ENCODE measurements at regions not wholly inside any gene's neighbourhood (a gene's known extent, or its start where the extent isn't known, plus 50 kb on each side); places are given as distances from the start of the nearest gene placed in this dataset.

GRCh38 chr11:70537576-70538571 is 139.5 kb downstream of the CTTN start:
- DNase-seq = no peak

DNA sequence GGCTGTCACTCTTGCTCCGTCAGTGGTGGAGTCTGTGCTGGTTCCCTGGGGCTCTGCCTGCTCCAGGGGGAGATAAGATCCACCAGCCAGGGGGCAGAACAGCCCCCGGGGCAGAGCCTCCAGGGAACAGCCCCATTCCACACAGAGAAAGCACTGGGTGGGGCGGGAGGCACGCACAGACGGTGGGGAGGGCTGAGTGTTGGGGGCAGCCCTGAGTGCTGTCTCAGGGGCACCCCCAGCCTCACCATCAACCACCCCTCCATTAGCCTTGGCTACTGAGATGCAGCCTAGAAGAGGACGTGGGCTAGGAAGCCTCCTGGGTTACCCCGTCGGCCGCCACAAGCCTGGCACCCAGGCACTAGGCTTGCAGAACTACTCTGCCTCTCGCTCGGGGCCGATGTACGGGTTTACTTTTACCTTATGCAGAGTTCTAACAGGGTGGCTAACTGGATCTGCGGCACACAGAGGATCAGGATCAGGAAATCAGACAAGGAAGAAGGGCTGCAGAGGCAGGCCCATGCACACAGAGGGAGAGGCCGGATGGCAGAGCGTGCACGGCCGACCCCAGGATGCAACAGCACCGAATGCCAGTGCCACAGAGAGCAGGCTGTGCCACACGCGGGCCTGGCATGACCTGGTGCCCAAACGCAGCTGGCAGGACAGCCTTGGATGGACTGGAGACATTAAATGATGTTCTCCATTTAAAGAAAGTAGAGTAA is 140.5 kb downstream of the CTTN start:
- DNase-seq = no peak

DNA sequence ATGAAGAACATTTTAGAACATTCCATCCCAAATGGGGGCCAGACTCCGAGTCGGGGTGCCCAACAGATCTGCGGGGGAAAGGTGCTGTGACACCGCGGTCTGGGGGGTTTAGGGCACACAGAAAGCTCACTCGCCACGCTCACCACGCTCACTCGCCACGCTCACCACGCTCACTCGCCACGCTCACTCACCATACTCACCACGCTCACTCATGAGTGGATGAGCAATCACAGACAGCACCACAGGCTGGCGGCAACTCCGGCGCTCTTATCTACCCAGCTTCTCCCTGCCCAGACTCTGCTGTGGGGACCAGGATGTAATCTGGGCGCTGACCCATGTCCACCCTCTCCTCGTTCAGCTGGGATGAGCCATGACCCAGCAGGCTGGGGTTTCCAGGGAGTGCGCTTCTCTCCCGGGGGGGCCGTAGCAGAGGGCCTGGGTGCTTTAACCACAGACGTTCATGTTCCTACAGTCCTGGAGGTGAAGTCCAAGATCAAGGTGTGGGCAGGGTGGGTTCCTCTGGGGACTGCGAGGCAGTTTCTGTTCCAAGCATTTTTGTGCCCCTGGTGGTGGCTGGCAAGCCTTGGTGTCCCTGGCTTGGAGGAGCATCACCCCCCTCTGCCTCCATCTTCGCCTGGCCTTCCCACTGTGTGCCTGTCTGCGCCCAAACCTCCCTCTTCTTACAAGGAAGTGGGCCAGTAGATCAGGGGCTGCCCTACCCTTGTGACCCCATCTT is 141.2 kb downstream of the CTTN start:
- no peak for DNase-seq

- DNase-seq = no peak
These were observed 141.9 kb downstream of the CTTN start for GRCh38 chr11:70540196-70540595.

GRCh38 chr11:70541176-70541575 is 142.8 kb downstream of the CTTN start:
- DNase-seq = no peak

- no peak for DNase-seq
These were observed 143.4 kb downstream of the CTTN start for GRCh38 chr11:70541699-70542098.

DNA sequence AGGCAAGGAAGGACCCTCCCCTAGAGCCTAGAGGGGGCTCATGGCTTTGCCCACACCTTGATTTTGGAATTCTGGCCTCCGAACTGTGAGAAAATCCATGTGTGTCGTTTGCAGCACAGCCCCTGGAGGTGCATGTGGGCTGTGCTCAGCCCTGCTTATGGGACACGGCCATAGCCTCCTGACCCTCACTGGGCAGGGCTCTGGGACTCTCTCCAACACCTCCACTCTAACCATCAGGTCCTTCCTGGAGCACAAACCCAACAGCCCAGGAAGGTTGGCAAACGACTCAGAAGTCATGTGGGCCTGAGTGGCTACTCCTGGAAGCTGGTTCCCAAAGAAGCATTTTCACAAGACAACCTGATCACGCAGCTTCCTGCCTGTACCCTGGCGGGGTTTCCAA is 144.1 kb downstream of the CTTN start:
- no peak for DNase-seq

DNA sequence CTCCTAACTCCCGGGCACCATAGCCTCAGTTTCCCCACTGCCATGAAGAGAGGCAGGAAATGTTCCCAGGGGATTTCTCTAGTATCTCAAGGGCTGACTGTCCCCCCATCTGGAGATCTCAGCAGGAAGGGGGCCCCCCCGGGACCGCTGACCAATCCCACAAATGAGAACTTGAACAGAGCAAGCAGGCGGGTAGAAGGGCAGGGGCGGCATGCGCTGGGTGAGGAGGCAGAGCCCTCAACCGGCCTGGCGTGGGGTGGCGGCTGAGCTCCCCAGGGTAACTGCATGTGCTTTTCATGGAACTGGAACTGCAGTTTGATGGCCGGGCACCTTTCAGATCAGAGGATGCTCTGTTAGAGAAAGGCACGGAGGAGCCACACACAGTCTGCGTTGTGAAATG is 144.5 kb downstream of the CTTN start:
- DNase-seq = no peak

GRCh38 chr11:70543611-70544010 is 145.3 kb downstream of the CTTN start:
- DNase-seq = no peak

DNA sequence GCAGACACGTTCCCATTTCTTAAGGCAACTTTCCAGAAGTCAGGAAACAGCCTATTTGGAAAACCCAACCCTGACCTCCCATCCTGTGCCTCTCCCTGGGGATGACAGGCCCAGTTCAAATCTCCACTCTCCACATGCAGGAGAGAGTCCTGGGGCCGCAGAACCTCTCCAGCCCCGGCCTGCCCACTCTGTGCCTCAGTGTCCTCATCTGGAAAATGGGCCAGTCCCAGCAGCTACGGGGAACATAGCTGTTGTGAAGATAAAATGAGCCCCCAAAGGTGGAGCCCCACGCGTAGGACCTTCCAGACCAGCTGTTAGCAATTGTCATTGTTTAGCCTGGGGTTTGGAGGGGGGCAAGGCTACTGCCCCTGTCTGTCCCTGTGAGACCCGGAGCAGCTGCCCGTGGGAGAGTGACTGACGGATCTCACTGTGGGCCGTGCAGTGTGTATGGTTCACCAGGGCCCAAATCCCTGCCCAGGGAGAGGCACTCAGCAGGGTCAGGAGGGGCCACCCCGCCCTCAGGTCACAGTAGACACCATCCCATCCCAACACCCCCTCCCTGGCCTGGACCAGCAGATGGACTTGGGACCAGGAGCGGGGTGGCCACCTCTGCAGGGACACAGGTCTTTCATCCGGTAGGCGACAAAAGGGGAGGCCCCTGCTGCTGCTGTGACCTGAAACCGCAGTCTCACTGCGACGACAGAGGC is 145.9 kb downstream of the CTTN start:
- DNase-seq = no peak

DNA sequence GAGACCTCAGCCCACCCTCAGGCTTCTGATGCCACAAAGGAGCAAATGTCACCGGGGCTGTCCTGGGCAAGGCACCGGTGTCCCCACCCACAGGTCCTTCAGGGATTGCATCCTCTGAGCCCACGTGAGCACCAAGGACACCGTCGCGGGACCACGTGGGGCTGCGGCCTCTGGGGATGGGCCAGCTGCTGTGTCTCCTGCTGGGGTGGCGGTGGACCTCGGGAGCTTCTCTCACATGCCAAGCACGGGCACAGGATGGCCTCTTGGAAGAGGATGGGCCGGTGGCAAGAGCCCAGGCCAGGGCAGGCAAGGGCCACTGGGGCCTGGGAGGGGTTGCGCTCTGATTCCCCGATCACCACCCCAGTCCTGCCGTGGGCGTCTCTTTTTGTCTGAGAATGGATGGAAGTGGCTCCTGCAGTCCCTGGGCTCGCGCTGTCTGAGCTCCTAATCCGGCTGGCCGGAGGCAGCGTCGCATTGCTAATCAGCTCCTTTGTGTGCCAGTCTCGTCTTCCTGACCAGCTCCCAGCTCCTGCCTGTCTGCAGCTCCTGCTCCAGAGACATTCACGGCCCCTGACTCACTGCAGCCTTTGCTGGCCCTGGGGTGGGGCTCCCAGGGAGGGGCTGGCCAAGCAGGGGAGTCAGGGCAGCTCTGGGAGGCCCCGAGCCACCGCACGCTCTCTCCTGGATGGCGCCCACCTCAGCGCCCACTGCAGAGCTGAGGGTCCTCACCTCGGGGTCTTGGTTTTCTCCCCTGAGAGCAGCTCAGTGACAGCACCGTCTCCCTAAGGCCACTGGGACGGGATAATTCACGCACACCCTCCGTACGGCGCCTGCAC is 146.7 kb downstream of the CTTN start:
- DNase-seq = no peak

GRCh38 chr11:70545610-70545912 is 147.2 kb downstream of the CTTN start:
- no peak for DNase-seq

- no peak for DNase-seq
These were observed 148.0 kb downstream of the CTTN start for GRCh38 chr11:70546191-70546940.

DNA sequence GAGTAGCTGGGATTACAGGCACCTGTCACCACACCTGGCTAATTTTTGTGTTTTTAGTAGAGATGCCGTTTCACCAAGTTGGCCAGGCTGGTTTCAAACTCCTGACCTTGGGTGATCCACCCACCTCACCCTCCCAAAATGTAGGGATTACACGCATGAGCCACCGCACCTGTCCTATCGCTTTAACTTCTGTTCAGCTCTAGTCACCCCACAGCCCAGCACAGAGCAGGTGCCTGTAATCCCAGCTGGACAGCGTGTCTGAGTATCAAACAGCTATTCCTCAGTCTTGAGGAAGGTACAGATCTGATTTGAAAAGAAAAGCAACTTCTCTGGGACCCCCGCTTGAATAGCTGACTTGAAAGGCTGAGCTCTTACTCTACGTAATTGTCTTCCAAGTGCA is 149.1 kb downstream of the CTTN start:
- DNase-seq = no peak

GRCh38 chr11:70547821-70548670 is 149.7 kb downstream of the CTTN start:
- no peak for DNase-seq

GRCh38 chr11:70548976-70549375 is 150.6 kb downstream of the CTTN start:
- DNase-seq = no peak

GRCh38 chr11:70549386-70549785 is 151.1 kb downstream of the CTTN start:
- DNase-seq = no peak

GRCh38 chr11:70549796-70550195 is 151.5 kb downstream of the CTTN start:
- DNase-seq = no peak

DNA sequence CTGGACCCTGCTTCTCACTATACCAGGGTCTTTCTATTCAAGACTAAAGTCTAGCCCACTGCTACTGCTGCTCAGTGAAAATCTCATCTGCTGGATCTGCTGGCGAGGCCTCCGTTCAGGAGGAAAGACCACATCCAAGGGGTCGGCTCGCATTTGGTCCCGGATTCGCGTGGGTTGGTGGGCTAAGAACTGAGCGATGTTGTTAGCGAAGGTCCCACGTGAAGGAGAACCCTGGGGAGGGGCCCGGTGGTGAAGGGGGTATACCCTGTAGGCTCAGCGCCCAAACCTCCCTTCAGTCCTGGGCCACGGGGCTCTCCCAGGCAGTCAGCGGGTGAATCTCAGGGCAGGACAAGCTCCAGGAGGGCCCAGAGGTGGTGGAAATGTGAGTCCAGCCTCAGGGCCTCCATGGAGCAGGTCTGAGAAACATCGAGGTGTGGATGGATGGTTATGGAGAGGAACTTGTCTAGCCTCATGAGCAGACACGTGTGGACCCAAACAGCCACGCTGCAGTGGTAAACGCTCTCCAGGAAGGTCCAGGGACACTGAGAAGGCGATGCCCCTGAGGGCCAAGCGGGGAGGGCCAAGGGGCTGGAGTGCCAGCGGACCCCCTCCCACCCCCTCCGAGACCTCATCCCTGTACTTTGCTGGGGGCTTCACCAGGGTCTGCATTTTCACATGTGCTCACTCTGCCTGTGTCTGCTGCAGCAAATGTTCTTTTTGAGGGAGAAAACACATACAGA is 152.3 kb downstream of the CTTN start:
- no peak for DNase-seq
